ENCODE measurements at regions not wholly inside any gene's neighbourhood (a gene's known extent, or its start where the extent isn't known, plus 50 kb on each side); places are given as distances from the start of the nearest gene placed in this dataset.
"Not testable (repeated sequence)": the region's sequence is repeated elsewhere in the genome, so short reads cannot be mapped to it uniquely, and the experiment has no call there.

DNA sequence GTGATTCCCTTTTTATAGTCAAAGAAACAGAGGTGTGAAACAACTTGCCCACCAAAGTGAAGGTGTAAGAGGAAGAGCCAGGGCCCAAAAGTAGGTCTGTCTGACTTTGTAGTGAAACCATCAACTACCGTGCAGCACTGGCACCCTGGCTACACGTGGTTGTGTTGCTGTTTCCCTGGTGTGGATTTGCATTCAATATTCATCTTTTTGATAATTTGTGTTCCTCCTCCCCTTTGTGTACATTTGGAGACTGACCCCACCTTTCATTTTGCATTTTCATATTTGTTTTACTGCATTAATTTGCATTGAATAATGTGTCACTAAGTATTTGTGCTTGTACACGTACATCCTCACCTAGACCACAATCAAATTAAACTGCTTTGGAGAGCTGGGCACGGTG is 873.8 kb upstream of the WWC1 start:
- no peaks in the 10 kb centered on the region for H3K9me3 ChIP-seq
- no peaks in the 10 kb centered on the region for H3K4me1 ChIP-seq
- H3K36me3 ChIP-seq, result no peaks in the 10 kb centered on the region
- no peaks in the 10 kb centered on the region for H4K20me1 ChIP-seq
- H3K27me3 ChIP-seq, result no peaks in the 10 kb centered on the region
- no peak overlapping the region for H3K4me2 ChIP-seq
- H3K27ac ChIP-seq, result no peak overlapping the region
- no peak overlapping the region for H3K9ac ChIP-seq
- TF ChIP-seq Cebpa-rat (IDR thresholded peaks at IDR 0.05), result no peak
- no peak overlapping the region for H3K4me3 ChIP-seq

DNA sequence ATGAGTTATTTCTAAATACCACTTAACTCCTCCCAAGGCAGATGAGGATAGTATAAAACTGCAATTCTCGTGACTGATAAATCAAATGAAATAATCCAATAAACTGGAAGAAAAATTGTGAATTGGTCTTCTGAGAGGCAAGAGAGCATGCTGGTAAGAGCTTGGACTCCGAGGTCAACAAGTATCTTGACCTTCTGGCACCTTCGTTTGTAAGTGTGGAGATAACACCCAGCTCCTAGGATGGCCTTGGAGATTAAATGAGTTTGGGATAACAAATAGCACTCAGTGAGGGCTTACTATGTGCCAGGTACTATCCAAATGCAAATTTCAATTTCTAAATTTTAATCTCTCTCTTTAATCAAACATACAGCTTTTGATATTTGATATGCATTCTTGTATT is 866.3 kb upstream of the WWC1 start:
- Histone ChIP-seq H3K36me3 (no peaks in the 10 kb centered on the region), H3K9me3 (no peaks in the 10 kb centered on the region; the same call in 1 of the 2 replicates), H3K9ac (no peak overlapping the region), H3K4me3 (no peak overlapping the region), H3K4me2 (no peak overlapping the region), H3K27me3 (no peaks in the 10 kb centered on the region), H3K4me1 (no peaks in the 10 kb centered on the region), H3K27ac (no peak overlapping the region), H4K20me1 (no peaks in the 10 kb centered on the region)
- TF ChIP-seq Cebpa-rat (IDR thresholded peaks at IDR 0.05), result no peak

DNA sequence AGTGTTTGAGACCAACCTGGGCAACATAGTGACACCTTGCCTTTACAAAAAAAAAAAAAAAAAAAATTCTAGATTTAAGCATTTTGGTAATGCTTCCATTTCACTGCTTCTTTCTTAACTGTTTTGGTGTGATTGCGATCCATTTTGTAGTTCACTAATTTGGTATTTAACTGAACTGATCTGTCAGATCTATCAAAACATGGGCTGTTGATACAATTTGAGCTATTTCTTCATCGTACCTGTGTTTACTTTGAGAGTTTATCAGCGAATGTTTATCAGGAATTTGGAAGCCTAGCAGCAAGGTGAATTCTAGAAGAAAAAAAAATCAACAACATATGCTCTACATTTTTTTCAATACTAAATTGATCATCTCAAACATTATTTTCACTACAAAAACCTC is 864.9 kb upstream of the WWC1 start:
- H3K4me3 ChIP-seq, result no peak overlapping the region

DNA sequence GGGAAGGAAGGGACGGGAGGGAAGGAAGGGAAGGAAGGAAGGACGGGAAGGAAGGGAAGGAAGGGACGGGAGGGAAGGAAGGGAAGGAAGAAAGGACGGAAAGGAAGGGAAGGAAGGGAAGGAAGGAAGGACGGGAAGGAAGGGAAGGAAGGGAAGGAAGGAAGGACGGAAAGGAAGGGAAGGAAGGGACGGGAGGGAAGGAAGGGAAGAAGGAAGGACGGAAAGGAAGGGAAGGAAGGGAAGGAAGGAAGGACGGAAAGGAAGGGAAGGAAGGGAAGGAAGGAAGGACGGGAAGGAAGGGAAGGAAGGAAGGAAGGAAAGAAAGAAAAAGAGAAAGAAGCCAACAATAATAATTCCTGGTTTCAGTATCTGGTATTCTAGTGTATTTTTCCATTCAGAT is 863.8 kb upstream of the WWC1 start:
- not testable (repeated sequence) for H3K27ac ChIP-seq, H3K4me1 ChIP-seq, H3K27me3 ChIP-seq, H3K36me3 ChIP-seq, H3K4me2 ChIP-seq, H3K9ac ChIP-seq, H3K4me3 ChIP-seq, H4K20me1 ChIP-seq, H3K9me3 ChIP-seq

More for the DNA sequence above, 864.9 kb upstream of the WWC1 start:
- Histone ChIP-seq H3K27me3 (no peaks in the 10 kb centered on the region), H3K9me3 (no peaks in the 10 kb centered on the region; the same call in 1 of the 2 replicates), H3K4me1 (no peaks in the 10 kb centered on the region), H3K4me2 (no peak overlapping the region), H3K36me3 (no peaks in the 10 kb centered on the region), H3K27ac (no peak overlapping the region), H4K20me1 (no peaks in the 10 kb centered on the region), H3K9ac (no peak overlapping the region)
- no peak for TF ChIP-seq Cebpa-rat (IDR thresholded peaks at IDR 0.05)

DNA sequence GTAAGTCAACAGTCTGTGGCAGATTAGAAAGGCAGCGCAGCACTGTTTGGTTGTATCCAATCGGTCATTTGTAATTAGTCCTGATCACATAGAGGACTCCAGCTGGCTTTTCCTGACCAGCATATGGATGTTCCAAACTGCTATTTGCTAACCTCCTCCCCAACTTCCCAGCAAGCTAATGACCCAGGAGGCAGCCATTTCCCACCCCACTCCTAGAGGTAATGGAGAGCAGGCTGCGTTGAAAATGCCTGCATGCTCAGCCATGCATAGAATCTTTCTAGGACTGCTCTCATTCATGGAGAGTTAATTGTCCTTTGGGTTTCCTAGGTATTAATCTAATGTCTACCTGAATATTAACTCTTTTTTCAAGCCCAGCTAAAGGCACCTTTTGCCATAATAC is 850.6 kb upstream of the WWC1 start:
- no peak overlapping the region for H3K27ac ChIP-seq
- TF ChIP-seq Cebpa-rat (IDR thresholded peaks at IDR 0.05), result no peak
- H4K20me1 ChIP-seq, result no peaks in the 10 kb centered on the region
- no peak overlapping the region for H3K9ac ChIP-seq
- no peak overlapping the region for H3K4me3 ChIP-seq
- no peaks in the 10 kb centered on the region for H3K36me3 ChIP-seq
- H3K9me3 ChIP-seq, result peaks cover 31% of the 10 kb centered on the region
- no peaks in the 10 kb centered on the region for H3K27me3 ChIP-seq
- no peaks in the 10 kb centered on the region for H3K4me1 ChIP-seq
- no peak overlapping the region for H3K4me2 ChIP-seq

DNA sequence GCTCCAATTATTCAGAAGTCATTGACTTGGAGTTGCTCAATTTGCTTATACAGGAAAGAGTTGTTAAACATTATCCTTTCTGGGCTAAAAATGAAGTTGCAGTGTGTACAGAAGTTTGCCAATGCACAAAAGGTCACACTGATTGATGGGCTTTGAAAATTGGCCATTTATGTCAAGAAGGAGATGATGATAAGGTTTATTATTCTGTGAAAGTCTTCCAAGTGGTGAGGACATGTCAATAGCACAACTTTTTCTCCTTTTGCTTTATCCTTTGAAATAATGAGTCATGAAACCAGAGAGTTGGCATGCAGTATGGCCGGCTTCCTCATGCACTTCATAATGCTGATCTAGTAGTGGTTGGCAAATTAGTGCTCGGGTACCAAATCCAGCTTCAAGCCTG is 848.5 kb upstream of the WWC1 start:
- peaks cover 12% of the 10 kb centered on the region for H3K9me3 ChIP-seq
- no peaks in the 10 kb centered on the region for H4K20me1 ChIP-seq
- no peak overlapping the region for H3K9ac ChIP-seq
- no peaks in the 10 kb centered on the region for H3K27me3 ChIP-seq
- no peaks in the 10 kb centered on the region for H3K36me3 ChIP-seq
- no peaks in the 10 kb centered on the region for H3K4me1 ChIP-seq
- H3K4me3 ChIP-seq, result no peak overlapping the region
- H3K4me2 ChIP-seq, result no peak overlapping the region
- no peak overlapping the region for H3K27ac ChIP-seq
- no peak for TF ChIP-seq Cebpa-rat (IDR thresholded peaks at IDR 0.05)

DNA sequence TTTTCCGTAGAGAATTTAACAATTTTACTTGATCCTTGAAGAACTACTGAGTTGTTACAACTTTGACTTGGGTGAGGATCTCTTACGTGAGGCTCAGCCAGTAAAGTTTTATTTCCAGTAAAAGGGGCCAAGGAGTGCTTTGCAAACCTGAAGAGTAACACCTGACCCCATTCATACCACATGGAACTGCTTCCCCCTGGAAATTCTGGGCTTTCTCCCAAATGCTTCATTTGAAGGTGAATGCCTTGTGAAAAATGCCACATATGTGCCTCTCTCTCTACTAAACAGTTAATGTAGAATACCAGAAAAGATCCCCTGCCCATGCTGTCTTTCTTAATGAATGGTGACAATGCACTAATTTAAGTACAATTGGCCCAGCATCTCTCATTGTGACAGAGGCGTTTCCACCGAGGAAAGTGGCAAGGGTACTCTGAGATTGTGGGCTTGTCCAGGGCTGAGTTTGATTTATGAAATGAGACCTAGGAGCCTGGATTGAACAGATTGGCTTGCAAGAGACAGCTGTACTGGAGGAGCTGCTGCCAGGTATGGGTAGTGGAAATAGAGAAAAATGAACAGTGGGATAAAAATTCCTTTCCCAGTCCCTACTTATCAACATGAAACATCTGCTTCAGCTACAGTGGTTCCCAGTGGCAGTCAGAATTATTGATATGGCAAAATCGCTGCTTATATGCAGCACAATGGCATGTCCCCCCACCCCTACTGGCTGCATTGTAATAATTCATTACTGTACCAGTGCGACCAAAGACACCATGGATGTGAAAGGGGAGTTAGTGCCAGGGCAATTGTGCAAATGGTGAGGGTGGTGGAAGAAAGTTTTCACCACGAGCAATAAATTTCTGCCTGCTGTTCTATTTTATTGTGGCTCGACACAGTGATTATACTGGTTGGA is 843.7 kb upstream of the WWC1 start:
- peaks cover 13% of the 10 kb centered on the region for H3K9me3 ChIP-seq
- no peaks in the 10 kb centered on the region for H3K4me1 ChIP-seq
- no peak overlapping the region for H3K9ac ChIP-seq
- no peaks in the 10 kb centered on the region for H4K20me1 ChIP-seq
- H3K4me2 ChIP-seq, result no peak overlapping the region
- no peaks in the 10 kb centered on the region for H3K27me3 ChIP-seq
- no peak overlapping the region for H3K4me3 ChIP-seq
- TF ChIP-seq Cebpa-rat (IDR thresholded peaks at IDR 0.05), result no peak
- H3K27ac ChIP-seq, result no peak overlapping the region
- H3K36me3 ChIP-seq, result no peaks in the 10 kb centered on the region

DNA sequence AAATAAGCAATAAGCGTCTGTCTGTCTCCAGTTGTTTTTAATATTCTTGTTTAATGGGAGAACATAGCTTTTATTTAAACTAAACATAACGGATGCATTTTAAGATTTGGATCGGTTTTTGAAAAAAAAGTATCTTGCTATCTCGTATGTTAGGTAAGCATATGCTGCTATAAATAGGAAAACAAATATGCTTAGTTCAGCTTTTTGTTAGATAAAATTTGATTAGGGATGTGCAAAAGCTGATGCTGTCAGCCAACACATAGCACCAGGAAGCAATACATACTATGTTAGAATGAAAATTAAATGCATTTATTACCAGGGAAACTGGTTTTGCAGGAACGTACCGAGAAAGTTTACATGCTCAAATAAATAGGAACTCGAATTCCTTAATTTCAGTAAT is 843.1 kb upstream of the WWC1 start:
- Histone ChIP-seq H3K4me3 (no peak overlapping the region), H3K4me1 (peaks cover 4% of the 10 kb centered on the region; the same call in 1 of the 2 replicates), H3K9ac (no peak overlapping the region), H4K20me1 (no peaks in the 10 kb centered on the region), H3K4me2 (no peak overlapping the region), H3K27ac (no peak overlapping the region), H3K9me3 (peaks cover 13% of the 10 kb centered on the region), H3K27me3 (no peaks in the 10 kb centered on the region), H3K36me3 (no peaks in the 10 kb centered on the region)
- no peak for TF ChIP-seq Cebpa-rat (IDR thresholded peaks at IDR 0.05)

DNA sequence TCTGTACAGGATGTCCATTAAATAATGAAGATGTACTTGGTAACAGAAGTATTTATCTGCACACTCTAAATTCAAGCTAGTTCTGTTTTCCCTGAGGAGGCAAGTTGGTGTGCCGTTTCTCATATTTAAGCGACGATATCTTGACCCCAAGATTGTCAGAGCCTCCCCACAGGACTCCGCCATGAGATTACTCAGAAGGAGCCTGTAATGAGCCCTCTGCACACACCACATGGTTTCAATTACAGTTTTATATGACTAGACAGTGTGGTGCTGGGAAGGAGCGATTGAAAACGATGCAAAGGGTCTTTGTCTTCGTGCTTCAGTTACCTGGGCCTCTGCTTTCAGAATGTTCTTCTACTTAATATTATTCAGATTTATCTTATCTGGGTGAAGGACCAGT is 840.4 kb upstream of the WWC1 start:
- Histone ChIP-seq H3K27me3 (no peaks in the 10 kb centered on the region), H3K4me2 (no peak overlapping the region), H3K4me1 (peaks cover 11% of the 10 kb centered on the region), H3K9me3 (peaks cover 30% of the 10 kb centered on the region), H4K20me1 (no peaks in the 10 kb centered on the region), H3K27ac (no peak overlapping the region), H3K9ac (no peak overlapping the region), H3K4me3 (no peak overlapping the region), H3K36me3 (no peaks in the 10 kb centered on the region)
- no peak for TF ChIP-seq Cebpa-rat (IDR thresholded peaks at IDR 0.05)

DNA sequence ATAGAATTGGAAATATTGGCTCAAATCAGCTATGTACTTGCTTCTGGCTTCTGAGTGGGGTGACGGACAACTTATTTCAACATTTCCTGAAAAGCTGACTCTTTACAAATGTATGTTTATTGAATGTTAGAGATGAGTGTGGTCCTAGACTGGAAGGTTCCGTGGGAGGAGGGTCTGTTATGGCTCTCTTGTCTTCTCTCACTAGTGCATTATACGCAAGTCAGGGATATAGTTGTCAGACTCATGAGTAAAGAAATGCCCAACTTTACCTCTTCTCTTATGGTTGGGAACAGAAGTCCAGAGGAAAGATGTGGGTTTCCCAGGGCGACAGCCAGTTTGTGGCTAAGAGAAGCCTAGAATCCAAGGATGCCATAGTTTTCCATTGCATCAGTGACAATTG is 839.3 kb upstream of the WWC1 start:
- Histone ChIP-seq H3K9ac (no peak overlapping the region), H3K4me2 (no peak overlapping the region), H3K36me3 (no peaks in the 10 kb centered on the region), H4K20me1 (no peaks in the 10 kb centered on the region), H3K27ac (no peak overlapping the region), H3K27me3 (no peaks in the 10 kb centered on the region), H3K9me3 (peaks cover 30% of the 10 kb centered on the region), H3K4me3 (no peak overlapping the region), H3K4me1 (peaks cover 21% of the 10 kb centered on the region)
- TF ChIP-seq Cebpa-rat (IDR thresholded peaks at IDR 0.05), result no peak
